PC-9 (cell line): ENCODE measurements at regions not wholly inside any gene's neighbourhood (a gene's known extent, or its start where the extent isn't known, plus 50 kb on each side); places are given as distances from the start of the nearest gene placed in this dataset.

ENCODE experiments used
- BruUV-seq: library from RNA; stranded (reverse); fragments of 400-500 nt; replicated peaks from 2 replicates; lab custom pipeline; 2021; lab: Mats Ljungman, UMichigan
- CTCF ChIA-PET: fragments of 300-600 bp; sonication (Branson Sonifier 250); formaldehyde crosslinking; loops from one replicate; lab custom pipeline; 2022; ENCODE audit warnings: antibody characterized with exemption; lab: Charles Lee
- POLR2A ChIA-PET: fragments of 300-600 bp; sonication (Branson Sonifier 250); formaldehyde crosslinking; loops from one replicate; lab custom pipeline; 2022; ENCODE audit warnings: antibody characterized with exemption; ENCODE audit not compliant: unreplicated experiment; lab: Charles Lee
- DNase-seq, 2 experiments: peaks; one replicate each; pipeline versions ENCODE4 v3.0.0 to v3.0.0-alpha.2; 2015 to 2022; ENCODE audit warnings: mixed read lengths in 1 of 2
- H2AFZ ChIP-seq: fragments of 200-600 bp; sonication (generic); 2 replicates; pipeline ENCODE4 v1.8.1; 2017; ENCODE audit warnings: antibody characterized with exemption
- H3F3A ChIP-seq: fragments of 200-600 bp; sonication (generic); 2 replicates; pipeline ENCODE4 v1.8.1; 2017; ENCODE audit warnings: antibody characterized with exemption, mild to moderate bottlenecking, low read depth; ENCODE audit not compliant: insufficient read depth
- H3K27ac ChIP-seq: fragments of 200-600 bp; sonication (generic); 2 replicates; pipeline ENCODE4 v1.6.1; 2016; ENCODE audit warnings: mixed run types
- H3K27me3 ChIP-seq: fragments of 200-600 bp; sonication (generic); 2 replicates; pipeline ENCODE4 v1.6.1; 2016; ENCODE audit warnings: low read depth, mixed run types; ENCODE audit not compliant: insufficient read depth
- H3K36me3 ChIP-seq: fragments of 200-600 bp; sonication (generic); 2 replicates; pipeline ENCODE4 v1.6.1; 2016; ENCODE audit warnings: low read depth, mixed run types
- H3K4me1 ChIP-seq: fragments of 200-600 bp; sonication (generic); replicated peaks from 2 replicates; pipeline ENCODE4 v1.6.1; 2016; ENCODE audit warnings: mixed run types; ENCODE audit not compliant: insufficient read depth
- H3K4me2 ChIP-seq: fragments of 200-600 bp; sonication (generic); 2 replicates; pipeline ENCODE4 v1.6.1; 2017; ENCODE audit warnings: mixed run types
- H3K4me3 ChIP-seq: fragments of 200-600 bp; sonication (generic); 2 replicates; pipeline ENCODE4 v1.6.1; 2016; ENCODE audit warnings: mixed run types
- H3K79me2 ChIP-seq: fragments of 200-600 bp; sonication (generic); 2 replicates; pipeline ENCODE4 v1.6.1; 2017; ENCODE audit warnings: low read depth, mixed run types
- H3K9me2 ChIP-seq: fragments of 200-600 bp; sonication (generic); 2 replicates; pipeline ENCODE4 v1.8.1; 2017; ENCODE audit warnings: mild to moderate bottlenecking; ENCODE audit not compliant: insufficient read depth
- H3K9me3 ChIP-seq: fragments of 200-600 bp; sonication (generic); 2 replicates; pipeline ENCODE4 v1.8.1; 2016; ENCODE audit warnings: low read depth; ENCODE audit not compliant: insufficient read depth
- H4K20me1 ChIP-seq: fragments of 200-600 bp; sonication (generic); 2 replicates; pipeline ENCODE4 v1.8.1; 2017; ENCODE audit not compliant: insufficient read depth
- EZH2 ChIP-seq: fragments of 200-600 bp; sonication (generic); IDR thresholded peaks from 2 replicates; pipeline ENCODE4 v1.8.0; 2017; ENCODE audit warnings: antibody characterized with exemption, low read depth
- intact Hi-C: fragments of 100-400 bp; cut with micrococcal nuclease; formaldehyde crosslinking; loops from one replicate; pipeline ENCODE4 v1.10.0; 2022; ENCODE audit not compliant: unreplicated experiment
- TF ChIP-seq, protein P1 (sequence below): fragments of 200-600 bp; sonication (generic); conservative IDR thresholded peaks from 2 replicates; pipeline ENCODE4 v1.6.1; 2017; ENCODE audit warnings: mixed run types, antibody characterized with exemption, mild to moderate bottlenecking, moderate library complexity

DNA sequence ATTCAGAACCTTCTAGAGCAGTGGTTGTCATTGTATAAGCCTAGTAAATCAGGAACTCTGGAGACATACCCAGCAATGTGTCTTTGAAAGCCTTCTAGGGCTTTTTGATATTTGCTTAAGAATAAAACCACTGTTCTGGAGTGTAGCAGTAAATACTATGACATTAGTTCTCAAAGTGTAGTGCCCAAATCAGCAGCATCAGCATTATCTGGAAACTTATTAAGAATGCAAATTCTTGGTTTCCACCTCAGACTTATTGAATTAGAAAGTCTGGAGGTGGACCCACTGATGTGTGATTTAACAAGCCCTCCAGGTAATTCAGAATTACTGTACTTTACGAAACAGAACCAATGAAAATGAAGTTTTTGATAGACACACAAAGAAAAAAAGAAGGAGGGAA is 509.7 kb downstream of the SUCLG1 start:
- H3K9me3 ChIP-seq, result no peaks in the 10 kb centered on the region
- no TSS peak for BruUV-seq
- H3K36me3 ChIP-seq, result no peaks in the 10 kb centered on the region
- H3K9me2 ChIP-seq, result no peaks in the 10 kb centered on the region
- POLR2A ChIA-PET, result no interaction called here
- no peaks in the 10 kb centered on the region for H3K27me3 ChIP-seq
- H3K4me1 ChIP-seq, result no peaks in the 10 kb centered on the region
- no peak overlapping the region for H2AFZ ChIP-seq
- H3K4me2 ChIP-seq, result no peak overlapping the region
- no peak overlapping the region for H3K4me3 ChIP-seq
- CTCF ChIA-PET, result no interaction called here
- no peak for DNase-seq
- H3K79me2 ChIP-seq, result no peaks in the 10 kb centered on the region
- no peaks in the 10 kb centered on the region for H3F3A ChIP-seq
- no peak overlapping the region for H3K27ac ChIP-seq
- no peaks in the 10 kb centered on the region for H4K20me1 ChIP-seq
- TF ChIP-seq, protein P1, sequence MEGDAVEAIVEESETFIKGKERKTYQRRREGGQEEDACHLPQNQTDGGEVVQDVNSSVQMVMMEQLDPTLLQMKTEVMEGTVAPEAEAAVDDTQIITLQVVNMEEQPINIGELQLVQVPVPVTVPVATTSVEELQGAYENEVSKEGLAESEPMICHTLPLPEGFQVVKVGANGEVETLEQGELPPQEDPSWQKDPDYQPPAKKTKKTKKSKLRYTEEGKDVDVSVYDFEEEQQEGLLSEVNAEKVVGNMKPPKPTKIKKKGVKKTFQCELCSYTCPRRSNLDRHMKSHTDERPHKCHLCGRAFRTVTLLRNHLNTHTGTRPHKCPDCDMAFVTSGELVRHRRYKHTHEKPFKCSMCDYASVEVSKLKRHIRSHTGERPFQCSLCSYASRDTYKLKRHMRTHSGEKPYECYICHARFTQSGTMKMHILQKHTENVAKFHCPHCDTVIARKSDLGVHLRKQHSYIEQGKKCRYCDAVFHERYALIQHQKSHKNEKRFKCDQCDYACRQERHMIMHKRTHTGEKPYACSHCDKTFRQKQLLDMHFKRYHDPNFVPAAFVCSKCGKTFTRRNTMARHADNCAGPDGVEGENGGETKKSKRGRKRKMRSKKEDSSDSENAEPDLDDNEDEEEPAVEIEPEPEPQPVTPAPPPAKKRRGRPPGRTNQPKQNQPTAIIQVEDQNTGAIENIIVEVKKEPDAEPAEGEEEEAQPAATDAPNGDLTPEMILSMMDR, result no peak
- TF ChIP-seq EZH2, result no peak
- intact Hi-C loops, result no loop called here

DNA sequence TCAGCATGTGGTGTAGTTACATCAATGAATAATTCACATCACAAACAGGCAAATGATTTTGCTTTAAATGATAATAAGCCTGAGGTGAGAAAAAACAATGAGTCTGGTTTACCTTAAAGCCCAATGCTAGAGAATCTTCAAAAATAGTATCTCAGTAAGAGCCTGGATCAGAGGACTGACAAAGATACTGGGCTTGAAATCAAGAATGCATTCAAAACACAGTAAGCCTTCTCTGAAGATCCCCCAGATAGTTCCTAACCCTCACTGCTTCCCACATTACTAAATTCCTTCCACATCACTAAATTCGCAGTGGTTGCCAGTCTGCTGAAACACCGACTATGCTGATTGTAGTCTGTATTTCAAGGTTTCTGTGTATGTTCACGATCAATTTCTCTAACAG is 514.9 kb downstream of the SUCLG1 start:
- H3K9me2 ChIP-seq, result no peaks in the 10 kb centered on the region
- no peaks in the 10 kb centered on the region for H3K4me1 ChIP-seq
- no peak overlapping the region for H3K4me3 ChIP-seq
- H3F3A ChIP-seq, result no peaks in the 10 kb centered on the region
- no peaks in the 10 kb centered on the region for H3K79me2 ChIP-seq
- no peak for DNase-seq
- H3K36me3 ChIP-seq, result no peaks in the 10 kb centered on the region
- ChIA-PET CTCF (no interaction called here), POLR2A (no interaction called here)
- H3K27me3 ChIP-seq, result no peaks in the 10 kb centered on the region
- BruUV-seq, result no TSS peak
- H4K20me1 ChIP-seq, result no peaks in the 10 kb centered on the region
- no peaks in the 10 kb centered on the region for H3K9me3 ChIP-seq
- intact Hi-C loops, result no loop called here
- no peak for TF ChIP-seq EZH2
- TF ChIP-seq, protein P1, result no peak
- H3K4me2 ChIP-seq, result no peak overlapping the region
- H2AFZ ChIP-seq, result no peak overlapping the region
- no peak overlapping the region for H3K27ac ChIP-seq

DNA sequence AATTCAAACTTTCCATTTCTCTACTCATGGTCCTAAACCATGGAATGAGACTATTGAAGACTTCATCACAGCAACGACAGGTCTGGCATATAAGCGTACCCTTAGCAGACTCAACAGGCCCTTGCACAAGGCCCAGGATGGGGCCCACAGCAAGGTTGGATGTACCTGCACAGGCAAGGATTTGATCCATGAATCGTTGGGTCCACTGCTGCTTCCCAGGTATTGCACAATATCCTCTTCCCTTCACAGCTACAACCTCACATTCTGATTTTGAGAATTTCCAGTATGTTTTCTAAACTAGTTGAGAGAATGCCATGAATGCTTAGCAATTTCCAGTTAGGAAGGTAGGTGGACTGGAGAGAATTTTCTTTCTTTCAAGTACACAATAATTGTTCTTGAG is 515.8 kb downstream of the SUCLG1 start:
- BruUV-seq, result no TSS peak
- ChIA-PET POLR2A (no interaction called here), CTCF (no interaction called here)
- Histone ChIP-seq H3K4me1 (no peaks in the 10 kb centered on the region), H4K20me1 (no peaks in the 10 kb centered on the region), H3K36me3 (no peaks in the 10 kb centered on the region), H2AFZ (no peak overlapping the region), H3K9me2 (no peaks in the 10 kb centered on the region), H3K27ac (no peak overlapping the region), H3K4me3 (no peak overlapping the region), H3K79me2 (no peaks in the 10 kb centered on the region), H3K4me2 (no peak overlapping the region), H3K27me3 (no peaks in the 10 kb centered on the region), H3K9me3 (no peaks in the 10 kb centered on the region), H3F3A (no peaks in the 10 kb centered on the region)
- DNase-seq, result no peak
- TF ChIP-seq, protein P1, result no peak
- TF ChIP-seq EZH2, result no peak
- intact Hi-C loops, result no loop called here
